ENCODE measurements at regions not wholly inside any gene's neighbourhood (a gene's known extent, or its start where the extent isn't known, plus 50 kb on each side); places are given as distances from the start of the nearest gene placed in this dataset.

GRCh38 chr14:40188006-40188405 lies 755.8 kb upstream of the FBXO33 start:
- DNase-seq: no peak

- DNase-seq: no peak
These were observed 731.9 kb upstream of the FBXO33 start for GRCh38 chr14:40164083-40164482.

DNA sequence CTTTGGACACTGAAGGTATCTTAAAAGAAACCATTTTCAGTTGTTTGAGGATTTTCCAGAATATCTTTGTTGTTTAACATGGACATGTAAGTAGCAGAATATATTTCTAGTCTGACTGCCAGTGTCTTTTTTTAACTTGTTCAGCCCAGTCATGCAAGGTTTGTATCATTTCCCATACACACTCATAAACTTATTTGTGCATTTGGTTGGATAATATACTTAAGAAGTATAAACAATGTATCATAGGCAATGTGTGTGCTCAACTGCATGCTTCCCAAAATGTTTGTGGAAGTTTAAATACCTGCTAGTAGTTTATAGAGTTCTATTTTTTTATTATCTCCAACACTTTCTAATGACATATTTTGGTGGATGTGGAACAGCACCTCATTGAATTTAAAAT lies 707.4 kb upstream of the FBXO33 start:
- DNase-seq: no peak

DNA sequence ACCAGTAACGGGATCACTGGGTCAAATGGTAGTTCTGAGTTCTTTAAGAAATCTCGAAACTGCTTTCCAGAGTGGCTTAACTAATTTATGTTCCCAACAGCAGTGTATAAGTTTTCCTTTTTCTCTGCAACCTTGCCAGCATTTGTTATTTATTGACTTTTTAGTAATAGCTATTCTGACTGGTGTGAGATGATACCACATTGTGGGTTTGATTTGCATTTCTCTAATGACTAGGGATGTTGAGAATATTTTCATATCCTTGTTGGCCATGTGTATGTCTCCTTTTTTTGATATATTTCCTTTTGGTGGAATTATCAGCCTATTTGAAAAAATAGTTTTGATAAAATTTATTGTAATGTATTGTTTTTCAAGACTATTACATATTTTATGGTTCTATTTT lies 701.2 kb upstream of the FBXO33 start:
- DNase-seq: no peak

DNA sequence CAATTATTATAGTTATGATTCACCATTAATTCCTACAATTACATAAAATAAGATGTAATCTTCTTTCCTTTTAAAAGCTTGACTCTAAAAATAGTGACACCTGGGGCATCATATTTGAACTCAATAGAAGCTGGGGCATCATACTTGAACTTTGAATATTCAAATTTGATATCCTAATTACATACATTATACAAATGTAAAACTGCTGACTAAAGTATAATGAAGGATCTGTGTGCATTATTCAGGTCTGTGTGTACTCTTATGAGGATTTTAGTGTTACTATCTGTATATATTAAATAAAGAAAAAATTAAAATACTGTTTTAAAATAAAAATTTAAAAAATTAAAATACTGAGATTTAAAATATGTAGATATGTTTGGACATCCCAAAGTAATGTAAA lies 696.9 kb upstream of the FBXO33 start:
- DNase-seq: no peak

DNA sequence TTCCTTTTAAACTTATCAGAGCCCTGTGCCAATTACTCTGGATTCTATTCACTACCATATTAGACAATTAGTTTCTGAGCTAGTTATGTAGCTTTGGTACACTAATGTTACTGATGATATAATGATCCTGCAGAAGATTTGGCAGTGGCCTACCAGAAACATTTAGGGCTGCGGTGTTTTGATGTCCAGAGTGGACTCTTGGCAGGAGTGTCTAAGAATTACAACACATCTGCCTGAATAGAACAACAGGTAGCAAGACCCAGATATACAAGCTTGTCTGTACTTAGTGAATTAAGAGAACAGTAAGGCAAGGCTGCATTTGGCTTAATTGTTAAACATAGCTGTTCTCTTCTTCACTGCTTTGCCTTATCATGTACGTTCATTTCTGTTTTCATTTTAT lies 691.6 kb upstream of the FBXO33 start:
- DNase-seq: no peak

DNA sequence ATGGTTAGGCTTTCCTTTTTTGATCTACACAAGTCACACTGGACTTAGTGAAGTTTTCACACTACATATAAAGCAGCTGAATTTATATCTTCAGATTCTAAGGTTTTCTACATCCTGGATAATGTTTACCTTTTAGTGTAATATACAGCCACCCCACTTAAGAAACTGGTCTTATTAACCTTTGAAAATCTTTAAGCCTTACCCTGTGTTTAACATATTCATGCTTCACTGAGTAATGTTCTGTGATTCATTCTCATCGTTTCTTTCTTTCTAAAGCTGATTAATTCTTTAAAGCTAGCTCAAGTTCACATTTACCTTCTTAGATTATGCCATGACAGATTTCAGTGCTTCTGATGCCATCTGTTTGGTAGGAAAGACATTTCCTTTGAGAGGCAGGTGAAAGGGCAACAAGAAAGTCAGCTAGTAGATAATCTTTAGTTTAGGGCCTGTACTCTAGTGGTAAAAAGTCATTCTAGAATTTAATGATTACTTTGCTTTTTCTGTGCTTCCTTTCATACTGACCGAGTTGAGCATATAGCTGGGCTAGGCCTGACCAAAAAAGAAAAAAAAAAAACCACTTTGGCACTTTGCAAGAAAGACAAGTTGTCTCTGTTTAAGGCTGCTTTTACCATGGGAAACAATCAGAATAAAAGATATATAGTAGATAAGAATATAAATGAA lies 690.9 kb upstream of the FBXO33 start:
- no peak for DNase-seq

DNA sequence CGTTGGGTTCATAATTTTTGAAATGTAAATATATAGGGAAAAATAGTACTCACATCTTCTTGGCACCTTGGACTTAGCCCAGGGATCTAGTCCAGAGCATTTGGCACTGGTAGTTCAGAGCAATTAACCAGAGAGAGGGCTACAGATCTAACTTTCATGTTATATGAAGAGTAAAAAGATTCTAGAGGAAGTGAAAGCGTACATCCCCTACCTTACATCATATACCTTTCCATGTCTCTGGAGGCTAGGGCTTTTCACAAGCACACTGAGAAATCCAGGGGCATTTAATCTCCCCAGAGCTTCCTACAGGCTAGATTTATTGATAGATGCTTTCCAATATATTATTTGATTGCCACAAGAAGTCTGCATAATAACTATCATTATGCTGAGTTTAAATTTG lies 687.5 kb upstream of the FBXO33 start:
- no peak for DNase-seq

DNA sequence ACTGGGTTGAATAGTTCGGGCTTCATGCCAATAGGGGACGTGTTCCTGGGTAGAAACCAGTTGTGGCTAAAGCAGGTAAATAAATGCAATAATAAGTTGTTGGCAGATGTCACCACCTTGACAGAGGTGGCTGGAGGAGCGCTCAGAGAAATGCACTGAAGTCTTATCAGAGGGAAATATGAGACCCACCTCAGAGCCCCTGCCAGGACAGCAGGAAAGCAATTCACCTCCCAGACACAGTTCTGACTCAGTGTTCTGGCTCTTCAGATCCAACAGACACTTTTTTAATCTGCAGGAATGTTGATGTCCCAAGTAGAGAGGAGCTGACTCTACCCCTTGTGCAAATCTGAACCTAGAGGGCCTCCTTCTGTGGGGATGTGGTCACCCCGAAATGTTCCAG lies 687.1 kb upstream of the FBXO33 start:
- DNase-seq: no peak

DNA sequence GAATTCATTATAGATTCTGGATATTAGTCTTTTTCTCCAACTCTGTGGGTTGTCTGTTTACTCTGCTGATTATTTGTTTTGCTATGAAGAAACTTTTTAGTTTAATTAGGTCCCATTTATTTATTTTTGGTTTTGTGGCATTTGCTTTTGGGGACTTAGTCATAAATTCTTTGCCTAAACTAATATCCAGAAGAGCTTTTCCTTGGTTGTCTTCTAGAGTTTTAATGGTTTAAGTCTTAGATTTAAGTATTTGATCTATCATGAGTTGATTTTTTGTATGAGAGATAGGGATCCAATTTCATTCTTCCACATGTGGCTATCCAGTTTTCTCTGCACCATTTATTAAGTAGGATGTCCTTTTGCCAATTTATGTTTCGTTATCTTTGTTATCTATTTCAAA lies 683.4 kb upstream of the FBXO33 start:
- no peak for DNase-seq

DNA sequence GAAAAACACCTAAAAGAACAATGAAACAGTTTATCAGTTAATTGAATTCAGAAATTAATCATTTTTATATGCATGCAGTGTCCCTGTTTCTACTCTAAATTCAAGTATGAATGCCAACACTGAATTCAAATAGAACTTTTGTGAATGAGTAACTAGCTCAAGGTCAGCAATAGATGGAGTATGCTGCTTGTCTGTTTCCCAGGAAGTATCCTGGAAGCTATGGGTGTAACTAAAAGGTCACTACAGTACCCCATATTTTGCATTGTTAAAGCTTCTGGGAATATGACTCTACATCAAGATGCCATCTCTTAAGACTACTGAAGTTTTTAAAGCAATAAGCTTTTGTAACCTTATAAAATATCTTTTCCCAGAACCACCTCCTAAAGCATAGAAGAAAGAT lies 681.4 kb upstream of the FBXO33 start:
- DNase-seq: no peak

GRCh38 chr14:40100544-40101196 lies 668.4 kb upstream of the FBXO33 start:
- DNase-seq: no peak

GRCh38 chr14:40099316-40099715 lies 667.1 kb upstream of the FBXO33 start:
- DNase-seq: no peak

DNA sequence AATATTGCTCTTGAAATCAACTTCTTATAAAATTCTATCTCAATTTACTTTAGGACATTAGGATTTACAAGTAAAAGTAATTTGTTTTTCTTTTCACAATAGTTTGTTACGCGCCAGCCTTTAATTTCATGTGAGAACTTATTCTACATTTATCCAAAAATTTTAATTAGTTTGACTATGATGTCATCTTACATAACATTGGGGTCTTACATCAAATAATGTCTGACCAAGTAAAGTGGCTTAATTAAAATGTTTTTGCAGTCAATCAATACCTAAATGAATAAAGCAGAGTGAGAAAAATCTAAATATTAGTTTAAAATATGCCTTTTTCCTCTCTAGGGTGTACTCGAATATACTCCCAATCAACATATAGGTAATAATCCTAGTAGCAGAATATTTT lies 666.2 kb upstream of the FBXO33 start:
- no peak for DNase-seq

DNA sequence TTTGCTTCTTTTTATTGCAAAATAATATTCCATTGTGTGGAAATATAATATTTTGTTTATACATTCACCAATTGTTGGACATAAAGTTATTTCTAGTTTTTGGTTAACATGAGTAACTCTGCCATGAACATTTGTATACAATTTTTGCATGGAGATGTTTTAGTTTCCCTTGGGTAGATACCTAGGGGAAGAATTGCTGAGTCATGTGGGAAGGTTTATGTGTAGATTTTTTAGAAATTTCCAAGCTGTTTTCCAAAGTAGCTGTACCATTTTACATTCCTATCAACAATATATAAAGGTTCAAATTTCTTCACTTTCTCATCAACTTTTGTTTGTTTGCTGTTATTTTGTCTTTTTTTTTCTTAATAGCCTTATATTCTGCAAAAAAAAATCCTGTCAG lies 664.7 kb upstream of the FBXO33 start:
- no peak for DNase-seq

- no peak for DNase-seq
These were observed 661.6 kb upstream of the FBXO33 start for GRCh38 chr14:40093800-40094199.

DNA sequence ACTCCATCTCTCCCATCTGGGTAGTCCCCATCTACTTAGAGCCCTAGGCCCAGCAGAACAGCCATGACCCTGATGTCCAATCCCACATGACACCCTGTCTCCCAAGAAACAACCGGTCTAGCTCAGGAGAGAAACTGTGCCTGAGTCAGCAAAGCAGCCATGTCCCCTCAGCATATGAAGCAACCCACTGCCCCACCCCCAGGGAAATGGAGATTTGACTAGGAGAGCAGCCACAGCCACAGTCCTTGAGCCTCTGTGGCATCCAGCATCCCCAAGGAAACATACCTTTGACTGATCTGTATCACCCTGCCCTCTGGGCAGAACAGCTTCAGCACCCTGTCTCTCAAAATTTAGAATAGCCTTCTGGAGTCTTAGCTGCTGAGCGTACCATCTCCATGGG lies 641.9 kb upstream of the FBXO33 start:
- no peak for DNase-seq

- DNase-seq: no peak
These were observed 639.9 kb upstream of the FBXO33 start for GRCh38 chr14:40072175-40072574.

GRCh38 chr14:40058901-40059897 lies 627.0 kb upstream of the FBXO33 start:
- no peak for DNase-seq

DNA sequence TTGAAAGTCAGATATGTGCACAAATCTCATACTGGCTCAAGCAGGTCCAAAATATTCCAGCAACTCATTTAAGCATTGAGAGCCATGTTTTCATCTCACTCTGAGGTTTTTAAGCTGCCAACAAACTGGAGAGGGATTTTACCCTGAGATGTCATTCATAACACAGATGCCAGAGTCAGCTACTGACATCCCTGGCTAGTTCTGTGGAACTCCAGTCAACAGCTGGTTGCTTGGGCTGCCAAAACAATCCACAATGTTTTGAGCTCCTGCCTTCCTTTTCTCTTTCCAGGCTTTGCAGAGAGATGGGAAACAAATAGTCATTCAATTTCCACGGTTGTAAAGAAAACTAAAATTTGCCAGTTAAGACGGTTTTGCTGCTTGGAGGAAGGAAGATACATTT lies 621.2 kb upstream of the FBXO33 start:
- DNase-seq: peak in 2 of 58 donors; percentile 2 to 4

DNA sequence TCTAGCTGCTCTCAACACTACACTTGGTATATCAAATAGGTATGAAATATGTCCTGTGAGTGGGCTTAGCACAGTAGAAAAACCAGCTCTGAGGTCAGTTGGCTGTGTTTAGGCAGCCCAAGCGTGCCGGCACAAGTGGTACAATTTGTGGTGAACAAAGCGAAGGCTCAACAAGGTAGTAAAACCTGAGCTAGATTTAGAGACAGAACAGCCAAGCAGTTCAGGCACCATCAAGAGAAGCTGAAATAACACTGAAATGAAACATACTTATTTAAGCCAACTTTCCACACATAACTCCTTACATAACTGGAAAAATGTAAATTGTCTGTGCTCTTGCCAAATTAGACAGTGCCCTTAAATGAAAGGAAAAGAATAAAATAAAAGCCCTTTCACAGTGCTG lies 596.8 kb upstream of the FBXO33 start:
- DNase-seq: peak in 4 of 58 donors; percentile 0 to 16 (median 2)

GRCh38 chr14:40025101-40025500 lies 592.9 kb upstream of the FBXO33 start:
- DNase-seq: no peak

Measured in anterior cingulate cortex (tissue), 58 donors.